ENCODE measurements at regions not wholly inside any gene's neighbourhood (a gene's known extent, or its start where the extent isn't known, plus 50 kb on each side); places are given as distances from the start of the nearest gene placed in this dataset.

GRCh38 chr22:48672387-48672786, 1155.3 kb downstream of the BRD1 start:
- TF ChIP-seq, protein P1, sequence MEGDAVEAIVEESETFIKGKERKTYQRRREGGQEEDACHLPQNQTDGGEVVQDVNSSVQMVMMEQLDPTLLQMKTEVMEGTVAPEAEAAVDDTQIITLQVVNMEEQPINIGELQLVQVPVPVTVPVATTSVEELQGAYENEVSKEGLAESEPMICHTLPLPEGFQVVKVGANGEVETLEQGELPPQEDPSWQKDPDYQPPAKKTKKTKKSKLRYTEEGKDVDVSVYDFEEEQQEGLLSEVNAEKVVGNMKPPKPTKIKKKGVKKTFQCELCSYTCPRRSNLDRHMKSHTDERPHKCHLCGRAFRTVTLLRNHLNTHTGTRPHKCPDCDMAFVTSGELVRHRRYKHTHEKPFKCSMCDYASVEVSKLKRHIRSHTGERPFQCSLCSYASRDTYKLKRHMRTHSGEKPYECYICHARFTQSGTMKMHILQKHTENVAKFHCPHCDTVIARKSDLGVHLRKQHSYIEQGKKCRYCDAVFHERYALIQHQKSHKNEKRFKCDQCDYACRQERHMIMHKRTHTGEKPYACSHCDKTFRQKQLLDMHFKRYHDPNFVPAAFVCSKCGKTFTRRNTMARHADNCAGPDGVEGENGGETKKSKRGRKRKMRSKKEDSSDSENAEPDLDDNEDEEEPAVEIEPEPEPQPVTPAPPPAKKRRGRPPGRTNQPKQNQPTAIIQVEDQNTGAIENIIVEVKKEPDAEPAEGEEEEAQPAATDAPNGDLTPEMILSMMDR (IDR thresholded peaks at IDR 0.05) = no peak
- no peak for TF ChIP-seq POLR2A (IDR thresholded peaks at IDR 0.05)

All from heart left ventricle (tissue), 13 donors.